Activated CD8-positive, alpha-beta T cell treated with anti-CD3 and anti-CD28 coated beads, Interleukin-2, amount 10 ng/mL, durations not matched to agents 7 days and 5 days (primary cell): ENCODE measurements at regions not wholly inside any gene's neighbourhood (a gene's known extent, or its start where the extent isn't known, plus 50 kb on each side); places are given as distances from the start of the nearest gene placed in this dataset.

Experiments
- ATAC-seq: fragments of 150-1000 bp; cut with Tn5 transposase; one replicate; pipeline ENCODE4 v1.10.0; 2021; ENCODE audit warnings: moderate library complexity
- CTCF ChIA-PET: fragments of 350-600 bp; sonication (Branson Sonifier 250); formaldehyde crosslinking; loops from one replicate; lab custom pipeline; 2021; ENCODE audit warnings: antibody characterized with exemption; lab: Charles Lee
- POLR2A ChIA-PET: fragments of 350-600 bp; sonication (Branson Sonifier 250); formaldehyde crosslinking; loops from one replicate; lab custom pipeline; 2021; ENCODE audit warnings: antibody characterized with exemption; lab: Charles Lee
- DNase-seq: peaks from one replicate; pipeline ENCODE4 v3.0.0-alpha.2; 2020
- H3K27ac Mint-ChIP-seq: one replicate; pipeline ENCODE4 v1.8.0; 2021; ENCODE audit warnings: mild to moderate bottlenecking, mixed read lengths
- H3K27me3 Mint-ChIP-seq: one replicate; pipeline ENCODE4 v1.8.0; 2021; ENCODE audit warnings: low read depth, mixed read lengths
- H3K36me3 Mint-ChIP-seq: one replicate; pipeline ENCODE4 v1.8.0; 2021; ENCODE audit warnings: low read depth, mixed read lengths
- H3K4me1 Mint-ChIP-seq: one replicate; pipeline ENCODE4 v1.8.0; 2021; ENCODE audit warnings: low read depth, mixed read lengths
- H3K4me3 Mint-ChIP-seq: one replicate; pipeline ENCODE4 v1.8.0; 2021; ENCODE audit warnings: mild to moderate bottlenecking, mixed read lengths
- H3K9me3 Mint-ChIP-seq: one replicate; pipeline ENCODE4 v1.8.0; 2022; ENCODE audit warnings: mixed read lengths; ENCODE audit not compliant: insufficient read depth

- H3K27ac Mint-ChIP-seq = no peak overlapping the region
- POLR2A ChIA-PET = no interaction called here
- ATAC-seq (no peak), DNase-seq (no peak)
- no peak overlapping the region for H3K4me3 Mint-ChIP-seq
- no peaks in the 10 kb centered on the region for H3K4me1 Mint-ChIP-seq
- H3K36me3 Mint-ChIP-seq = no peaks in the 10 kb centered on the region
- CTCF ChIA-PET = no interaction called here
- no peaks in the 10 kb centered on the region for H3K27me3 Mint-ChIP-seq
- no peaks in the 10 kb centered on the region for H3K9me3 Mint-ChIP-seq
These were observed 607.5 kb downstream of the USP25 start for GRCh38 chr21:16337266-16337665.

- CTCF ChIA-PET = interaction anchor here (1.3 kb wide), 1 partner anchor 13 kb away, joined by 3 read pairs; no protein-coding TSS in a partner anchor
- H3K4me1 Mint-ChIP-seq = no peaks in the 10 kb centered on the region
- no peaks in the 10 kb centered on the region for H3K9me3 Mint-ChIP-seq
- H3K36me3 Mint-ChIP-seq = no peaks in the 10 kb centered on the region
- ATAC-seq (no peak), DNase-seq (no peak)
- no peaks in the 10 kb centered on the region for H3K27me3 Mint-ChIP-seq
- no peak overlapping the region for H3K27ac Mint-ChIP-seq
- POLR2A ChIA-PET = no interaction called here
- H3K4me3 Mint-ChIP-seq = no peak overlapping the region
These were observed 613.1 kb downstream of the USP25 start for GRCh38 chr21:16342932-16343331.

GRCh38 chr21:16343776-16344175, 614.0 kb downstream of the USP25 start:
- H3K36me3 Mint-ChIP-seq = no peaks in the 10 kb centered on the region
- H3K4me1 Mint-ChIP-seq = no peaks in the 10 kb centered on the region
- CTCF ChIA-PET = no interaction called here
- no peak overlapping the region for H3K4me3 Mint-ChIP-seq
- H3K27ac Mint-ChIP-seq = no peak overlapping the region
- no peaks in the 10 kb centered on the region for H3K27me3 Mint-ChIP-seq
- DNase-seq = no peak
- no peaks in the 10 kb centered on the region for H3K9me3 Mint-ChIP-seq
- no peak for ATAC-seq
- POLR2A ChIA-PET = no interaction called here

- DNase-seq (no peak), ATAC-seq (no peak)
- Mint-ChIP-seq H3K4me3 (no peak overlapping the region), H3K36me3 (no peaks in the 10 kb centered on the region), H3K9me3 (no peaks in the 10 kb centered on the region), H3K4me1 (no peaks in the 10 kb centered on the region), H3K27me3 (no peaks in the 10 kb centered on the region), H3K27ac (no peak overlapping the region)
- ChIA-PET POLR2A (no interaction called here), CTCF (no interaction called here)
These were observed 616.0 kb downstream of the USP25 start for GRCh38 chr21:16345757-16346156.

GRCh38 chr21:16347223-16347622, 617.4 kb downstream of the USP25 start:
- no peaks in the 10 kb centered on the region for H3K27me3 Mint-ChIP-seq
- H3K36me3 Mint-ChIP-seq = no peaks in the 10 kb centered on the region
- ATAC-seq = no peak
- POLR2A ChIA-PET = interaction anchor here (0.5 kb wide), 1 partner anchor 61 kb away, joined by 5 read pairs; no protein-coding TSS in a partner anchor
- no peak overlapping the region for H3K4me3 Mint-ChIP-seq
- no peaks in the 10 kb centered on the region for H3K4me1 Mint-ChIP-seq
- CTCF ChIA-PET = interaction anchor here (0.7 kb wide), 1 partner anchor 266 kb away, joined by 3 read pairs; no protein-coding TSS in a partner anchor
- no peak for DNase-seq
- no peaks in the 10 kb centered on the region for H3K9me3 Mint-ChIP-seq
- H3K27ac Mint-ChIP-seq = no peak overlapping the region

GRCh38 chr21:16353764-16354163, 624.0 kb downstream of the USP25 start:
- CTCF ChIA-PET = no interaction called here
- Mint-ChIP-seq H3K4me1 (no peaks in the 10 kb centered on the region), H3K9me3 (no peaks in the 10 kb centered on the region), H3K27me3 (no peaks in the 10 kb centered on the region), H3K36me3 (no peaks in the 10 kb centered on the region), H3K4me3 (no peak overlapping the region), H3K27ac (no peak overlapping the region)
- POLR2A ChIA-PET = no interaction called here
- no peak for ATAC-seq
- no peak for DNase-seq

- Mint-ChIP-seq H3K27me3 (no peaks in the 10 kb centered on the region), H3K4me3 (no peak overlapping the region), H3K9me3 (no peaks in the 10 kb centered on the region), H3K36me3 (no peaks in the 10 kb centered on the region), H3K4me1 (no peaks in the 10 kb centered on the region), H3K27ac (no peak overlapping the region)
- CTCF ChIA-PET = no interaction called here
- ATAC-seq = no peak
- POLR2A ChIA-PET = no interaction called here
- DNase-seq = no peak
These were observed 628.2 kb downstream of the USP25 start for GRCh38 chr21:16357994-16358393.

- H3K4me3 Mint-ChIP-seq = no peak overlapping the region
- POLR2A ChIA-PET = no interaction called here
These were observed 629.0 kb downstream of the USP25 start for GRCh38 chr21:16358784-16359183.

GRCh38 chr21:16363100-16363499, 633.3 kb downstream of the USP25 start:
- ChIA-PET POLR2A (no interaction called here), CTCF (no interaction called here)
- Mint-ChIP-seq H3K4me1 (no peaks in the 10 kb centered on the region), H3K4me3 (no peak overlapping the region), H3K27ac (no peak overlapping the region), H3K36me3 (no peaks in the 10 kb centered on the region), H3K27me3 (no peaks in the 10 kb centered on the region), H3K9me3 (no peaks in the 10 kb centered on the region)
- ATAC-seq (no peak), DNase-seq (no peak)

More at GRCh38 chr21:16358784-16359183, 629.0 kb downstream of the USP25 start:
- no peaks in the 10 kb centered on the region for H3K9me3 Mint-ChIP-seq
- no peaks in the 10 kb centered on the region for H3K27me3 Mint-ChIP-seq
- no peaks in the 10 kb centered on the region for H3K4me1 Mint-ChIP-seq
- ATAC-seq (no peak), DNase-seq (no peak)
- CTCF ChIA-PET = no interaction called here
- no peaks in the 10 kb centered on the region for H3K36me3 Mint-ChIP-seq
- no peak overlapping the region for H3K27ac Mint-ChIP-seq

GRCh38 chr21:16363518-16363917, 633.7 kb downstream of the USP25 start:
- Mint-ChIP-seq H3K27ac (no peak overlapping the region), H3K9me3 (no peaks in the 10 kb centered on the region), H3K36me3 (no peaks in the 10 kb centered on the region), H3K4me1 (no peaks in the 10 kb centered on the region), H3K4me3 (no peak overlapping the region), H3K27me3 (no peaks in the 10 kb centered on the region)
- DNase-seq (no peak), ATAC-seq (no peak)
- ChIA-PET CTCF (no interaction called here), POLR2A (no interaction called here)

GRCh38 chr21:16366207-16366606, 636.4 kb downstream of the USP25 start:
- Mint-ChIP-seq H3K27me3 (no peaks in the 10 kb centered on the region), H3K4me1 (no peaks in the 10 kb centered on the region), H3K27ac (no peak overlapping the region), H3K36me3 (no peaks in the 10 kb centered on the region), H3K9me3 (no peaks in the 10 kb centered on the region), H3K4me3 (no peak overlapping the region)
- ATAC-seq (no peak), DNase-seq (no peak)
- CTCF ChIA-PET = no interaction called here
- POLR2A ChIA-PET = no interaction called here

GRCh38 chr21:16367079-16367478, 637.3 kb downstream of the USP25 start:
- Mint-ChIP-seq H3K27me3 (no peaks in the 10 kb centered on the region), H3K27ac (no peak overlapping the region), H3K9me3 (peaks cover under 1% of the 10 kb centered on the region), H3K36me3 (no peaks in the 10 kb centered on the region), H3K4me3 (no peak overlapping the region), H3K4me1 (no peaks in the 10 kb centered on the region)
- ChIA-PET CTCF (no interaction called here), POLR2A (no interaction called here)
- DNase-seq (no peak), ATAC-seq (no peak)

- no peak overlapping the region for H3K27ac Mint-ChIP-seq
- H3K36me3 Mint-ChIP-seq = no peaks in the 10 kb centered on the region
- no peaks in the 10 kb centered on the region for H3K4me1 Mint-ChIP-seq
- ChIA-PET POLR2A (no interaction called here), CTCF (no interaction called here)
- no peak for DNase-seq
- no peak for ATAC-seq
- H3K27me3 Mint-ChIP-seq = no peaks in the 10 kb centered on the region
- no peak overlapping the region for H3K4me3 Mint-ChIP-seq
- peaks cover 3% of the 10 kb centered on the region for H3K9me3 Mint-ChIP-seq
These were observed 640.4 kb downstream of the USP25 start for GRCh38 chr21:16370186-16370585.
